ENCODE measurements at regions not wholly inside any gene's neighbourhood (a gene's known extent, or its start where the extent isn't known, plus 50 kb on each side); places are given as distances from the start of the nearest gene placed in this dataset.

DNA sequence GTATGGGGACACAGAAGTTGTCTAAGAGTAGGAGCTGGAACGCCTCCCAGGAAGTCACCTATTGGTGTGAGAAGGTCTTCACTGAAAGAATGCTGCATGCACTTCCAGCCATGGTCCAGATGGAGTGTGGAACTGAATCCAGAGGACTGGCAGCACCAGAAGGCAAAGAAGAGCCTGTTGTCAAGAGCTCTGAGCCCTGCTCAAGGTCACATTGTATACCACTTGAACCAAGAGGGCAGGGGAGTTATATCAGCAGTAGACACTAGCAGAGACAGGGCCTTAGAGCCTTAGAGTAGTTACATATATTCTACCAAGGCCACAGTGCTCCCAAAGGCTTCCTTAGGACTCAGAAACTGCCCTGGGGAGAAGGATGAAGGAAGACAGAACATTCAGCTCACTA, 130.8 kb upstream of the POC5 start:
- no peak overlapping the region for H3K9ac ChIP-seq (ENCODE audit: extremely low read depth, insufficient read length, low read length)
- no peak overlapping the region for H2BK20ac ChIP-seq (ENCODE audit: low read depth, low read length, poor library complexity, severe bottlenecking)
- H3K27me3 ChIP-seq (ENCODE audit: insufficient read depth, low read length), result no peaks in the 10 kb centered on the region
- no peak overlapping the region for H3K27ac ChIP-seq (ENCODE audit: insufficient read length, low read depth, low read length)
- H3K4me1 ChIP-seq (ENCODE audit: insufficient read depth, low read length), result no peaks in the 10 kb centered on the region
- H2AFZ ChIP-seq (ENCODE audit: low read length), result no peak overlapping the region
- no peak overlapping the region for H2BK12ac ChIP-seq (ENCODE audit: insufficient read length, low read depth, low read length)
- H3K18ac ChIP-seq (ENCODE audit: insufficient read length, low read depth, low read length), result no peak overlapping the region
- H2BK5ac ChIP-seq (ENCODE audit: insufficient read length, low read length), result no peak overlapping the region
- H3K14ac ChIP-seq (ENCODE audit: insufficient read depth, low read length), result no peak overlapping the region
- TF ChIP-seq, protein P1, sequence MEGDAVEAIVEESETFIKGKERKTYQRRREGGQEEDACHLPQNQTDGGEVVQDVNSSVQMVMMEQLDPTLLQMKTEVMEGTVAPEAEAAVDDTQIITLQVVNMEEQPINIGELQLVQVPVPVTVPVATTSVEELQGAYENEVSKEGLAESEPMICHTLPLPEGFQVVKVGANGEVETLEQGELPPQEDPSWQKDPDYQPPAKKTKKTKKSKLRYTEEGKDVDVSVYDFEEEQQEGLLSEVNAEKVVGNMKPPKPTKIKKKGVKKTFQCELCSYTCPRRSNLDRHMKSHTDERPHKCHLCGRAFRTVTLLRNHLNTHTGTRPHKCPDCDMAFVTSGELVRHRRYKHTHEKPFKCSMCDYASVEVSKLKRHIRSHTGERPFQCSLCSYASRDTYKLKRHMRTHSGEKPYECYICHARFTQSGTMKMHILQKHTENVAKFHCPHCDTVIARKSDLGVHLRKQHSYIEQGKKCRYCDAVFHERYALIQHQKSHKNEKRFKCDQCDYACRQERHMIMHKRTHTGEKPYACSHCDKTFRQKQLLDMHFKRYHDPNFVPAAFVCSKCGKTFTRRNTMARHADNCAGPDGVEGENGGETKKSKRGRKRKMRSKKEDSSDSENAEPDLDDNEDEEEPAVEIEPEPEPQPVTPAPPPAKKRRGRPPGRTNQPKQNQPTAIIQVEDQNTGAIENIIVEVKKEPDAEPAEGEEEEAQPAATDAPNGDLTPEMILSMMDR (conservative IDR thresholded peaks at IDR 0.05), result no peak
- no peaks in the 10 kb centered on the region for H3K23me2 ChIP-seq (ENCODE audit: insufficient read length, low read depth, low read length, poor library complexity, severe bottlenecking)
- no peak for DNase-seq
- no peak overlapping the region for H3T11ph ChIP-seq (ENCODE audit: low read length)
- no peak overlapping the region for H4K91ac ChIP-seq (ENCODE audit: insufficient read length, low read depth, low read length)
- Mint-ChIP-seq H3K4me3 (no peak overlapping the region), H3K27me3 (ENCODE audit: low read depth) (no peaks in the 10 kb centered on the region), H3K27ac (no peak overlapping the region), H3K4me1 (no peaks in the 10 kb centered on the region), H3K9me3 (peaks cover 0 to 3% of the 10 kb centered on the region in 2 experiments; a peak in 1 of 5 replicates), H3K36me3 (ENCODE audit: insufficient read depth in 1 of 3, low read depth in 3 of 3) (no peaks in the 10 kb centered on the region)
- no peak overlapping the region for H4K8ac ChIP-seq (replicated peaks; ENCODE audit: insufficient read length, low read depth, low read length)
- no peak overlapping the region for H3K4me2 ChIP-seq (ENCODE audit: insufficient read depth, insufficient read length, low read length)
- H2BK15ac ChIP-seq (ENCODE audit: low read depth, low read length), result no peak overlapping the region
- H3K79me2 ChIP-seq (ENCODE audit: insufficient read depth, low read length), result no peaks in the 10 kb centered on the region
- H3K4ac ChIP-seq (ENCODE audit: low read depth, low read length), result no peak overlapping the region
- no peaks in the 10 kb centered on the region for H3K79me1 ChIP-seq (ENCODE audit: insufficient read depth, low read depth, low read length, poor library complexity, severe bottlenecking)
- no peak overlapping the region for H3K23ac ChIP-seq (ENCODE audit: insufficient read length, low read depth, low read length)
- H2BK120ac ChIP-seq (ENCODE audit: low read depth, low read length, poor library complexity, severe bottlenecking), result no peak overlapping the region
- no CpG with 5 or more reads among the region's 1 CpG for WGBS (ENCODE audit: extremely low coverage, insufficient read length, low lambda C conversion rate)
- no peak overlapping the region for H4K5ac ChIP-seq (ENCODE audit: insufficient read length, low read depth, low read length)
- H2AK5ac ChIP-seq (ENCODE audit: insufficient read length, low read length), result no peak overlapping the region
- no peaks in the 10 kb centered on the region for H4K20me1 ChIP-seq (ENCODE audit: control insufficient read depth, insufficient read depth, insufficient read length)
- H3K56ac ChIP-seq (ENCODE audit: insufficient read length, low read depth, low read length), result no peak overlapping the region
- H3K9me3 ChIP-seq (ENCODE audit: control insufficient read depth, low read depth, low read length), result no peaks in the 10 kb centered on the region

Data from H9 (cell line).